ENCODE measurements at regions not wholly inside any gene's neighbourhood (a gene's known extent, or its start where the extent isn't known, plus 50 kb on each side); places are given as distances from the start of the nearest gene placed in this dataset.
A peak's percentile ranks its signal among the peaks of the same experiment; 100 is the strongest.
"Not testable (repeated sequence)": the region's sequence is repeated elsewhere in the genome, so short reads cannot be mapped to it uniquely, and the experiment has no call there.

DNA sequence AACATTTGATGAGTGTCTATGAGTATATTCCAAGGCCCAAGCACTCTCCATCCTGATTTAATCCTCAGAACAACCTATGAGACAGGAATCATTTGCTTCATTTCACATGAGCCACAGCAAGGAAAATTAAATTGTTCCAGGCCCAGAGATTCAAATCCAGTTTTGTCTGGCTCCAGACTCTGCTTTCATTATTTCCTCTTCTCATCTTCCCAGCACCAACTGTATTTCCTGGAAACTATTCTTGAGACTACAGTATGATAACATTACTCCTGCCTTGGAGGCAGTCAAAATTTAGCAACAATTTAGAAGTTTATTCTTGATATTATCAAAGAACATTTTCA is 194.5 kb downstream of the ZNF608 start:
- no peak for DNase-seq

DNA sequence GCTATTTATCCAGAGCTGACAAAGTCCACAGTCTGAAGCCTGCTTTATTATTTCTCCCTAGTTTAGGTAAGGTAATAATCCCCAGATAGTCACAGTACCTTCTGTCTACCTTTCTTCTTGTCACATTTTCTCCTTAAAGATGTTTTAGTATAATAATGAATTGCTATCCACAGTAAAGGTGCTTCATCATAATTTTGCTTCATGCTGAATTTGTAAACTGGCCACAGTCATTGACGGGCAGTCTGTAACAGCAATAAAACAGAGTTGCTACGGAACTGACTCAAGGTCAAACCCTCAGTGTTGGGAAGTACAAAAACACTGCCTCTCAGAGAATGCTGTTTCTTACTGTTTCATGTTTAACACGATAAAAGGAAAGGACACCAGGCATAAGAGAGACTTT is 195.7 kb downstream of the ZNF608 start:
- no peak for DNase-seq

DNA sequence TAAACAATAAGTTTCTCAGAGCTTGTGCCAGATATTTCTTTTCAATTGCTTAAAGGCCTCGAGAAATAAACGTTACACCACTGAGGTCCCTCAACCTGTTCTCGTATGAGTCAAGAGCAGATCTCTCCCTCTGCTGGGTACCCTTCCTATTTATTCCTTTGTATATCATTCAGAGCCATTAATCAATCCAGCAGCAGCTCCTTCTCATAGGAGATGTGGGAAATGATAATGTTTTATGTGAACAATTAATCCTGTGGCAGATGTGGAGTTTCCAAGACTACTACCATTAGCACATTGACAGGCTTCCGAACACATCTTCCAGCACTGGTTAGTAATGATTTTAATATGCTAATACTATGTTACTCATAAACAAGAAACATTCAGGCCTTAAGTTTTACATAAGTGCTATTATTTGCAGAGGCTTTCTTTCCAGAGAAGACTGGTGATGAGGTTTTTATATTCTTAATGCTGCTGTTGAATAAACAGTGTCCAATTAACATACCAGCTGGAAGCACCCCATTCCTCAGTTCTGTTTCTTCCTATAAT is 196.5 kb downstream of the ZNF608 start:
- no peak for DNase-seq

GRCh38 chr5:124546643-124547042 is 199.8 kb downstream of the ZNF608 start:
- DNase-seq: no peak

GRCh38 chr5:124544366-124545055 is 201.9 kb downstream of the ZNF608 start:
- no peak for DNase-seq

GRCh38 chr5:124538931-124539330 is 207.5 kb downstream of the ZNF608 start:
- DNase-seq: no peak

DNA sequence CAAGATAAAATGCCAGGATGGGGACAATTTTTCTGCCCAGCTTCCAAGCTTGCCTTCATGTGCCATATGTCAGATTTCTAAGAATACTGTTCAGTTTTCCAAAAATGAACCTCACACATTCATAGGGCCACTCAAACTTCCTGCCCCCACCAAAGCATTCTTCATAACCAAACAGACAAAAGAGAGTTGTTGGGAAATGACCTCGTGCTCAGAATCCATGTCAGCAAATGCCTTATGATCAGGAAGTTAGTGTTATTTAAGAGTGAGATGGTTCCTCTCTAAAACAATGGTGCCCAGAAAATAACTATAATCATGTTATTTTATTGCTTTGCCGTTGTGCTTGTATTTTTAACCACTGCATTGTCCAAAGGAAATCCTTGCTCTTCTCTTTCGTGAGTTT is 208.2 kb downstream of the ZNF608 start:
- no peak for DNase-seq

DNA sequence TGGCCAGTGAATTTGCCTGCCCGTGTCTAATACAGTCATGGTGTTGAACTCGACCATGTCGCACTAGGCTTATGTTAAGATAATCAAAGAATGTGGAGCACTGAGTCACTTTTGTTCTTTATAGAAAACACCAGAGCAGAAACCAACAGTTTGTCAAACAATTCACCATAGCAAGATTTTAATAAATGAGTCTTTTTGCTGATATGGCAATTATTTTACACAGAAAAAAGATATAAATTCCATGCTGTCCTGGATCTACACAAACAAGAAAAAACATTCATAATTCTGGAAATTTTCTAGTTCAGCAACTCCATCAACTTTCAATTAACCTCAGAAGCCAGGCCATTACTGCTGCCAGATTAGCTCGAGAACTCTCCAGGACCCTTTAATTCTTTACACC is 208.9 kb downstream of the ZNF608 start:
- no peak for DNase-seq

- no peak for DNase-seq
Measured at GRCh38 chr5:124537107-124537506, 209.3 kb downstream of the ZNF608 start.

DNA sequence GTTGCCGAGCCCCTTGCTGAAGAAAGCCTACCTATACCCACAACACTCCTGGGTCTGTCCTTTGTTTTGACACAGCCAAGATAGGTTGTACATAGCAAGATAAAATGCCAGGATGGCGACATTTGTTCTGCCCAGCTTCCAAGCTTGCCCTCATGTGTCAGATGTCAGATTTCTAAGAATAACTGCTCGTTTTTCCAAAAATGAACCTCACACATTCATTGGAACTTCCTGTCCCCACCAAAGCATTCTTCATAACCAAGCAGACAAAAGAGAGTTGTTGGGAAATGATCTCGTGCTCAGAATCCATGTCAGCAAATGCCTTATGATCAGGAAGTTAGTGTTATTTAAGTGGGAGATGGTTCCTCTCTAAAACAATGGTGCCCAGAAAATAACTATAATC is 210.1 kb downstream of the ZNF608 start:
- DNase-seq: no peak

DNA sequence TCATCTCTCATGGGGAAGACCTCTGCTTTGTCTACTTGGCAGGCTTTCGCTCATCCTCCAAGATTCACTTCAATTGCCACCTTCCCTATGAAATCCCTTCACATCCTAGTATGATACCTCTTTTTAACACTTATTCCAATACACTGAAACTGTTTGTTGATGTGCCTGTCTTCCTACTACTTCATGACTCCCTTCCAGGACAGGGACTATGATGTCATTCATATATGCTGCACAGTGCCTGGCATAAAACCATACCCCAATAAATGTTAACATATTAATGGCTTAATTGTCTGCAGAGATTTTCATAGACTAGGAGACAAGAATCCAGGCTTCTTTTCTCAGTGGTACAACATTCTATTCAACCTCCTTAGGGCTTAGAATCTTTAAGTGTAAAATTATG is 215.5 kb downstream of the ZNF608 start:
- no peak for DNase-seq

- DNase-seq: no peak
Measured at GRCh38 chr5:124528838-124529237, 217.6 kb downstream of the ZNF608 start.

GRCh38 chr5:124527220-124527991 is 219.0 kb downstream of the ZNF608 start:
- peak; percentile 40 to 48 for DNase-seq

DNA sequence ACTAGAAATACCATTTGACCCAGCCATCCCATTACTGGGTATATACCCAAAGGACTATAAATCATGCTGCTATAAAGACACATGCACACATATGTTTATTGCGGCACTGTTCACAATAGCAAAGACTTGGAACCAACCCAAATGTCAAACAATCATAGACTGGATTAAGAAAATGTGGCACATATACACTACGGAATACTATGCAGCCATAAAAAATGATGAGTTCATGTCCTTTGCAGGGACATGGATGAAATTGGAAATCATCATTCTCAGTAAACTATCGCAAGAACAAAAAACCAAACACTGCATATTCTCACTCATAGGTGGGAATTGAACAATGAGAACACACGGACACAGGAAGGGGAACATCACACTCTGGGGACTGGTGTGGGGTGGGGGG is 220.4 kb downstream of the ZNF608 start:
- not testable (repeated sequence) for DNase-seq

- no peak for DNase-seq
Measured at GRCh38 chr5:124524552-124525232, 221.7 kb downstream of the ZNF608 start.

DNA sequence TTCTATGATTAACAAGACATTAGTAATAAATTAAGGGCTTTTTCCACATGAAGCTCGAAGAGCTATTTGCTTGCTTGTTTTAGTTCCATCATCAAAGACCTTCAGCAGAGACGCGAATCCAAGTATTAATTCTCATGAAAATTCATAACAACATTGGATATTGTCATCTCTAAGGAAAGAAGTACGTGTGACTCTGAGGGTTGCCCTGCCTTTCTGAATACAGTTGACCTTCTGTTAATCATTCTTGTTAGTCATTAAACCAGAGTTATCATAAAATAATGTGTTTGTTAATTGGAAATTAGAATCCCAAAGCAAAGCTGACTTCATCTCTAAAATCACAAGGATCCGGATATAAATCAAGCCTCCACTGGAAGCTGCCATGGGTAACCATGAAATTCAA is 222.5 kb downstream of the ZNF608 start:
- no peak for DNase-seq

GRCh38 chr5:124522992-124523391 is 223.4 kb downstream of the ZNF608 start:
- DNase-seq: no peak

DNA sequence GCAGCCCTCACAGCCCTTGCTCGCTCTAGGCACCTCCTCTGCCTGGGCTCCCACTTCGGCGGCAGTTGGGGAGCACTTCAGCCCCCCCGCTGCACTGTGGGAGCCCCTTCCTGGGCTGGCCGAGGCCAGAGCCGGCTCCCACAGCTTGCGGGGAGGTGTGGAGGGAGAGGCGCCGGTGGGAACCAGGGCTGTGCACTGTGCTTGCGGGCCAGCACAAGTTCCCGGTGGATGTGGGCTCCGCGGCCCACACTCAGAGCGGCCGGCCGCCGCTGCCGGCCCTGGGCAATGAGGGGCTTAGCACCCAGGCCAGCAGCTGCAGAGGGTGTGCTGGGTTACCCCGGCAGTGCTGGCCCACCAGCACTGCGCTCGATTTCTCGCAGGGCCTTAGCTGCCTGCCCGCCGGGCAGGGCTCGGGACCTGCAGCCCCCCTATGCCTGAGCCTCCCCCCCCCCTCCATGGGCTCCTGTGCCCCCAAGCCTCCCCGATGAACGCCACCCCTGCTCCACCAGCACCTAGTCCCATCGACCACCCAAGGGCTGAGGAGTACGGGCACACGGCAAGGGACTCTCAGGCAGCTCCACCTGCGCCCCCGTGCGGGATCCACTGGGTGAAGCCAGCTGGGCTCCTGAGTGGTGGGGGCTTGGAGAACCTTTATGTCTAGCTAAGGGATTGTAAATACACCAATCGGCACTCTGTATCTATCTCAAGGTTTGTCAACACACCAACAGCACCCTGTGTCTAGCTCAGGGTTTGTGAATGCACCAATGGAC is 224.8 kb downstream of the ZNF608 start:
- no peak for DNase-seq

- DNase-seq: no peak
Measured at GRCh38 chr5:124519396-124519795, 227.0 kb downstream of the ZNF608 start.

DNA sequence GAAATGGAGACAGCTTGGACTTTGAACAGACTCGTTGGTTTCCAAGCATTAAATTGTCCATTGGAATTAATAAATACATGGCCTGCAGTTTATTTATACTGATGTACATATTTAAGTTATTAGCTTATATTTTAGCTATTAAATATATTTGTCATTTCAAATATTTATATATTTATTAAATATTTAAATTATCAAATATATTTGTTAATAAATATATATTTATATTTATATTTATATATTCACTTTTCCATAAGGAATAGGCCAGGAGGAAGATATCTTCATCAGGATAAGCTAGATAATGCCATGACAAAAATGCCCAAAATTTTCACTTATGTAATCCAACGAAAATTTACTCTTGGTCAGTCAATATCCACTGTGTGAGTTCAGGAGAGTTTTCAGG is 229.9 kb downstream of the ZNF608 start:
- no peak for DNase-seq

DNA sequence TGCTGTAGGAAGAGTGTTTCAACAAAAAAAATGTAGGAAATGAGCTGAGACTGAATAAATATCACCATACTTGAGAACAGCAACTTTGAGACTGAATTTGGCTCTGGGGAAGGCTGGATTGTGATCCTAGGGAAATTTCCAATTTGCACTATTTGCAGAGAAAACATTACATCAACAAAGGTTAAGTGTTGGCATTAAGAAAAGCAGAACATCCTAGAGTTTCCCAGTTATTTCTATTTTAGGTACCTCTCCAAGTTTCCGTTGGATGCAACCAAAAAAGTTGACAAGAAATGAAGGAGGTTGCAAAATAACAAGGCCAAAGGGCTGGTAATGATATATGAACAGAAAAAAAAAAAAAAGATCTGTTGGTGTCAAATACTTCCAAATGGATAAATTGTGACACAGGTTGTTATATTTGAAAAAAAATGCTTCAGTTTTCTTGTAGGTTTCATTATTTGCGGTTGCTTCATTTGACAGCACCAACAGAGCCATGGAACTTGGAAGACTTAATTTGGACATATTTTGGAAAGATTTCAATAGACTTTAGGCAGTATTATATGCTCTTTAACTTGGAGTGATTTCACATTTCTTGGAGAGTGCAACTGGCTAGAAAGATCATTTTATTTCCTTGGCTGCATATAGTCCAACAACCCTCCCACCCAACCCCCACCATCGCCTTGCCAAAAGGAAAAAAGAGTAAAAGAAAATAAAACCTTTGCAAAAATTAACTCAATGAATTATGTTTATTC is 230.8 kb downstream of the ZNF608 start:
- DNase-seq: peak; percentile 67 to 76
